ENCODE measurements at regions not wholly inside any gene's neighbourhood (a gene's known extent, or its start where the extent isn't known, plus 50 kb on each side); places are given as distances from the start of the nearest gene placed in this dataset.

DNA sequence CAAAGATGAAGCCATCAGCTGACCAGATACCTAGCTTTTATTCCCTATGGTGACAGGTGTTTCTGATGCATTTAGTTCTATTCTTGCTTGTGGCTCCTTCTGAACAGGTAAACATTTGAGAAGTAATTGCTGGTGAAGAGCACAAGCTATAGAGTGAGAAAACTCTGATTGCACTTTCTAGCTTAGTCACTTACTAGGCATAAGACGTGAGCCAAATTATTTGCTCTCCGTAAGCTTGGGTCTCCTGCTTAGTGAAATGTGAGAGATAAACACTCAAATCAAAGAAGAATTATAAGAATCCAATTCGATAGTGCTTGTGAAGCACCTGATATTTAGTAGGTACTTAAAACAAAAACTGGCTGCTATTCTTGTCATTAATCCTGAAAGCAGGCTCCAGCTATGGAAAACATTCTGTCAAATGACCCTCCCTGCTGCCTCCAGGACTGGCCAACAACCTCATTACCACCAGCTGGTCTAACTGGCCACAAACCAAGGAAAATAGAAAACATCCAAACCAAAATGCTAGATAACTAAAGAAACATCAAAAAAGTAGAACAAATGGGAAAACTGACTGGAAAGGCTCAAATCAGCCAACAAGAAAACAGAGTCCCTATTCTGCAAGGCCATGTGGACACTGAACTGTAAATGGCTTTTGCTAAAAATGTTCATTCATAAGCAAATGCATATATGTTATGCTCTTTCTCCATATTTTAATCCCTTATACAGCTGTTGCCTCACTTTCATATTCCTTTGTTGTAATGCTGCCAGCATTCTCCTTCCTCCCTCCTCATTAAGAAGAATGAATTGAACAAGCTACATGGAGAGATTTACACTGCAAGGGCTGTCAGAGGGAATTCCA, 616.1 kb downstream of the DTWD2 start:
- DNase-seq, result peak; percentile 69 to 94 (median 91)
- Histone ChIP-seq H3K9ac (ENCODE audit: insufficient read depth in 1 of 2, low read length in 2 of 2) (no peak overlapping the region), H3K27me3 (ENCODE audit: control insufficient read depth in 3 of 3, insufficient read depth in 3 of 3, low read length in 2 of 3) (no peaks in the 10 kb centered on the region), H3K27ac (ENCODE audit: low read depth in 1 of 2, low read length in 1 of 2) (no peak overlapping the region), H3K4me3 (no peak overlapping the region), H3K36me3 (ENCODE audit: control insufficient read depth in 4 of 4, insufficient read depth in 4 of 4, low read length in 4 of 4) (no peaks in the 10 kb centered on the region), H3K4me1 (ENCODE audit: control insufficient read depth in 5 of 5, insufficient read depth in 5 of 5, low read length in 5 of 5) (peaks cover 0 to 23% (median 0%) of the 10 kb centered on the region in 5 donors), H3K9me3 (ENCODE audit: control insufficient read depth in 4 of 4, insufficient read depth in 3 of 4, low read length in 3 of 4) (no peaks in the 10 kb centered on the region)
- WGBS, 2 donors, result 57 to 68% methylated on average over 3 of the region's 3 CpGs
- TF ChIP-seq, protein P1, sequence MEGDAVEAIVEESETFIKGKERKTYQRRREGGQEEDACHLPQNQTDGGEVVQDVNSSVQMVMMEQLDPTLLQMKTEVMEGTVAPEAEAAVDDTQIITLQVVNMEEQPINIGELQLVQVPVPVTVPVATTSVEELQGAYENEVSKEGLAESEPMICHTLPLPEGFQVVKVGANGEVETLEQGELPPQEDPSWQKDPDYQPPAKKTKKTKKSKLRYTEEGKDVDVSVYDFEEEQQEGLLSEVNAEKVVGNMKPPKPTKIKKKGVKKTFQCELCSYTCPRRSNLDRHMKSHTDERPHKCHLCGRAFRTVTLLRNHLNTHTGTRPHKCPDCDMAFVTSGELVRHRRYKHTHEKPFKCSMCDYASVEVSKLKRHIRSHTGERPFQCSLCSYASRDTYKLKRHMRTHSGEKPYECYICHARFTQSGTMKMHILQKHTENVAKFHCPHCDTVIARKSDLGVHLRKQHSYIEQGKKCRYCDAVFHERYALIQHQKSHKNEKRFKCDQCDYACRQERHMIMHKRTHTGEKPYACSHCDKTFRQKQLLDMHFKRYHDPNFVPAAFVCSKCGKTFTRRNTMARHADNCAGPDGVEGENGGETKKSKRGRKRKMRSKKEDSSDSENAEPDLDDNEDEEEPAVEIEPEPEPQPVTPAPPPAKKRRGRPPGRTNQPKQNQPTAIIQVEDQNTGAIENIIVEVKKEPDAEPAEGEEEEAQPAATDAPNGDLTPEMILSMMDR (IDR thresholded peaks at IDR 0.05; ENCODE audit: control extremely low read depth, extremely low read depth), result no peak
- ATAC-seq (ENCODE audit: insufficient read depth, low FRiP score), result no peak

DNA sequence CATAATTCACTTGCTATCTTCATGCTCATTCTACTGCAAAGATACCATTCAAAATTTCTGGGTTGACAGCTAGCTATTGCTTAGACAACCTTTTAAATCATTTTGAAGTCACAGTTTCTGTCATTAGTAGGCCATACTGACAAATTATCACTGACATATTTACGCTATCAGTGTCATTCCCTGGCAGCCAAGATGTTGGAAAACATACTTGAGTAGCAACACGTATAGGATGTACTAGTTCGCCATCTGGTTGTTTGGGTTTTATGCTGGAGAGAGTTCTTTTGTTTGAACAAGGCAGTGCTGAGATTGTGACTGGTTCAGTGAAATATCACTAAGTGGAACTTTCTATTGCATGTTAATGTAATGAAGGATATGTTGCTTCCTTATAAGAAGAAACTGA, 621.9 kb downstream of the DTWD2 start:
- Histone ChIP-seq H3K4me1 (ENCODE audit: control insufficient read depth in 5 of 5, insufficient read depth in 5 of 5, low read length in 5 of 5) (peaks cover 0 to 6% (median 0%) of the 10 kb centered on the region in 5 donors), H3K27ac (ENCODE audit: low read depth in 1 of 2, low read length in 1 of 2) (no peak overlapping the region), H3K4me3 (no peak overlapping the region), H3K9me3 (ENCODE audit: control insufficient read depth in 4 of 4, insufficient read depth in 3 of 4, low read length in 3 of 4) (no peaks in the 10 kb centered on the region), H3K9ac (ENCODE audit: insufficient read depth in 1 of 2, low read length in 2 of 2) (no peak overlapping the region), H3K27me3 (ENCODE audit: control insufficient read depth in 3 of 3, insufficient read depth in 3 of 3, low read length in 2 of 3) (no peaks in the 10 kb centered on the region), H3K36me3 (ENCODE audit: control insufficient read depth in 4 of 4, insufficient read depth in 4 of 4, low read length in 4 of 4) (no peaks in the 10 kb centered on the region)
- ATAC-seq (ENCODE audit: insufficient read depth, low FRiP score) (no peak), DNase-seq (no peak)
- 82 to 86% methylated on average over 3 of the region's 3 CpGs for WGBS, 2 donors
- TF ChIP-seq, protein P1 (IDR thresholded peaks at IDR 0.05; ENCODE audit: control extremely low read depth, extremely low read depth), result no peak

DNA sequence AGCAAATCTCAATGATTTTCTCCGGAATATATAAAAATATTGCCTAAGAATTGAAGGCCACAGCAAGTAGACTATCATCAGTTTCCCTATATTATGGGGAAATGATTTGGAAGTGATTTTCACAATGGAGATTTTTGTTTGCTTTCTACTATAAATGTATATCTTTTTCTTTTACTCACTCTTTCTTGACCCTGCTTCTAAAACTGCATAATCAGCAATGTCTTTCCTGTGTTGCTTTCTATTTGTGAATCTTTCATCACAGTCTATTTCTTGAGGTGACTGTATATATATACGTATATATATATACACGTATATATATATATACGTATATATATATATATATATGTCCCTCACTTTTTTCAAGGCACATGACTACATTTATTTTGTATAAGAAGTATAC, 622.6 kb downstream of the DTWD2 start:
- DNase-seq, result no peak
- TF ChIP-seq, protein P1 (IDR thresholded peaks at IDR 0.05; ENCODE audit: control extremely low read depth, extremely low read depth), result no peak
- Histone ChIP-seq H3K27ac (ENCODE audit: low read depth in 1 of 2, low read length in 1 of 2) (no peak overlapping the region), H3K9ac (ENCODE audit: insufficient read depth in 1 of 2, low read length in 2 of 2) (no peak overlapping the region), H3K4me1 (ENCODE audit: control insufficient read depth in 5 of 5, insufficient read depth in 5 of 5, low read length in 5 of 5) (no peaks in the 10 kb centered on the region), H3K4me3 (no peak overlapping the region), H3K36me3 (ENCODE audit: control insufficient read depth in 4 of 4, insufficient read depth in 4 of 4, low read length in 4 of 4) (no peaks in the 10 kb centered on the region), H3K27me3 (ENCODE audit: control insufficient read depth in 3 of 3, insufficient read depth in 3 of 3, low read length in 2 of 3) (no peaks in the 10 kb centered on the region), H3K9me3 (ENCODE audit: control insufficient read depth in 4 of 4, insufficient read depth in 3 of 4, low read length in 3 of 4) (no peaks in the 10 kb centered on the region)
- no peak for ATAC-seq (ENCODE audit: insufficient read depth, low FRiP score)
- 67 to 78% methylated on average over 4 of the region's 4 CpGs for WGBS, 2 donors
